A549 (cell line): ENCODE measurements at regions not wholly inside any gene's neighbourhood (a gene's known extent, or its start where the extent isn't known, plus 50 kb on each side); places are given as distances from the start of the nearest gene placed in this dataset.

Experiments used
- ATAC-seq, 2 experiments: fragments of 200-7000 bp in 1 of 2; fragments of >200 bp in 1 of 2; cut with Nextera tagmentation in 1 of 2; cut with Tn5 transposase in 1 of 2; 3 replicates each; pipeline versions ENCODE4 v1.8.0 to v1.9.1; 2018 to 2020; ENCODE audit warnings: mild to moderate bottlenecking in 1 of 2, moderate library complexity in 1 of 2
- CTCF ChIA-PET: fragments of 300-600 bp; sonication (Branson Sonifier 250); formaldehyde crosslinking; extraction: SDS; loops from one replicate; lab custom pipeline; 2021; ENCODE audit warnings: antibody characterized with exemption, inconsistent platforms; lab: Yijun Ruan, JAX
- POLR2A ChIA-PET: fragments of 350-600 bp; formaldehyde crosslinking; extraction: SDS; loops from one replicate; lab custom pipeline; 2021; ENCODE audit warnings: antibody characterized with exemption, inconsistent platforms; lab: Yijun Ruan, JAX
- DNase-seq, 2 experiments: peaks; one replicate each; pipeline versions ENCODE4 v3.0.0 to v3.0.0-alpha.2; 2011 to 2016; ENCODE audit warnings: low read depth in 1 of 2, low spot score in 1 of 2
- FAIRE-seq: peaks from 2 replicates; lab custom pipeline; 2011; peaks lifted over from hg19 to GRCh38; lab: Jason Lieb, UNC
- H3K27ac ChIP-seq, 2 experiments: fragments of >200 bp; sonication (Bioruptor Twin); formaldehyde crosslinking; 3 replicates each; pipeline ENCODE4 v1.5.1; 2016 to 2017
- H3K4me1 ChIP-seq: fragments of >200 bp; sonication (Bioruptor Twin); formaldehyde crosslinking; 3 replicates; pipeline ENCODE4 v1.6.1; 2016
- H3K4me2 ChIP-seq: fragments of >200 bp; sonication (Bioruptor Twin); formaldehyde crosslinking; 3 replicates; pipeline ENCODE4 v1.6.1; 2016
- H3K4me3 ChIP-seq: fragments of >200 bp; sonication (Bioruptor Twin); formaldehyde crosslinking; 3 replicates; pipeline ENCODE4 v1.5.1; 2016
- H3K9me3 ChIP-seq: fragments of >200 bp; sonication (Bioruptor Twin); formaldehyde crosslinking; 3 replicates; pipeline ENCODE4 v1.6.1; 2016
- CBX2 ChIP-seq: fragments of 200-600 bp; sonication (generic); IDR thresholded peaks from 2 replicates; pipeline ENCODE4 v1.6.1; 2016; ENCODE audit warnings: low read depth, mild to moderate bottlenecking, borderline replicate concordance
- CBX8 ChIP-seq: fragments of 200-600 bp; sonication (generic); IDR thresholded peaks from 2 replicates; pipeline ENCODE4 v1.6.1; 2016
- CHD4 ChIP-seq: fragments of 200-600 bp; sonication (generic); IDR thresholded peaks from 2 replicates; pipeline ENCODE4 v1.6.1; 2016; ENCODE audit warnings: antibody characterized with exemption, mild to moderate bottlenecking, borderline replicate concordance
- EP300 ChIP-seq, 2 experiments: fragments of >200 bp; sonication (Bioruptor Twin); formaldehyde crosslinking; IDR thresholded peaks; 2 replicates in 1 of 2; 3 replicates in 1 of 2; pipeline ENCODE4 v1.6.1; 2016 to 2017
- ESRRA ChIP-seq: fragments of 150-350 bp; IDR thresholded peaks from 2 replicates; pipeline ENCODE4 v1.6.1; 2014; ENCODE audit warnings: mild to moderate bottlenecking, low read length, borderline replicate concordance
- FOXS1 ChIP-seq: fragments of 250-450 bp; sonication (Bioruptor Pico); IDR thresholded peaks from 2 replicates; pipeline ENCODE4 v1.5.0; 2020; ENCODE audit warnings: mild to moderate bottlenecking, moderate library complexity
- HDAC2 ChIP-seq: fragments of 200-600 bp; sonication (generic); IDR thresholded peaks from 2 replicates; pipeline ENCODE4 v1.6.1; 2016
- HOXB5 ChIP-seq: fragments of 250-450 bp; sonication (Bioruptor Pico); IDR thresholded peaks from 2 replicates; pipeline ENCODE4 v1.5.0; 2020; ENCODE audit warnings: mild to moderate bottlenecking, moderate library complexity
- JUN ChIP-seq, 2 experiments: fragments of >200 bp; sonication (Bioruptor Twin); formaldehyde crosslinking; IDR thresholded peaks; 2 replicates in 1 of 2; 3 replicates in 1 of 2; pipeline ENCODE4 v1.6.1; 2016 to 2017
- JUNB ChIP-seq: fragments of >200 bp; sonication (Bioruptor Twin); formaldehyde crosslinking; IDR thresholded peaks from 2 replicates; pipeline ENCODE4 v1.6.1; 2016
- KDM1A ChIP-seq: fragments of 200-600 bp; sonication (generic); IDR thresholded peaks from 2 replicates; pipeline ENCODE4 v1.6.1; 2016; ENCODE audit warnings: low read depth, mild to moderate bottlenecking
- KDM5A ChIP-seq: fragments of 200-600 bp; sonication (generic); IDR thresholded peaks from 2 replicates; pipeline ENCODE4 v1.6.1; 2016; ENCODE audit warnings: antibody characterized with exemption, mild to moderate bottlenecking
- MAFK ChIP-seq: fragments of 450-650 bp; IDR thresholded peaks from 2 replicates; pipeline ENCODE4 v1.6.1; 2014; ENCODE audit not compliant: partially characterized antibody
- NFE2L2 ChIP-seq: fragments of 150-350 bp; conservative IDR thresholded peaks from 2 replicates; pipeline ENCODE4 v1.6.1; 2014; ENCODE audit warnings: low read length
- NR3C1 ChIP-seq: fragments of >200 bp; sonication (Bioruptor Twin); formaldehyde crosslinking; IDR thresholded peaks from 3 replicates; pipeline ENCODE4 v1.6.1; 2017
- RAD21 ChIP-seq, 2 experiments: fragments of >200 bp in 1 of 2; sonication (Bioruptor Twin) in 1 of 2; formaldehyde crosslinking in 1 of 2; IDR thresholded peaks in 1 of 2; conservative IDR thresholded peaks in 1 of 2; 2 replicates in 1 of 2; 3 replicates in 1 of 2; pipeline ENCODE4 v1.6.1; 2012 to 2018; ENCODE audit warnings: inconsistent platforms in 1 of 2
- RARB ChIP-seq: fragments of 250-450 bp; sonication (Bioruptor Pico); IDR thresholded peaks from 2 replicates; pipeline ENCODE4 v1.8.0; 2021; ENCODE audit warnings: mild to moderate bottlenecking, moderate library complexity
- RFX5 ChIP-seq: fragments of 450-650 bp; IDR thresholded peaks from 2 replicates; pipeline ENCODE4 v1.7.1; 2014; ENCODE audit warnings: antibody characterized with exemption, mild to moderate bottlenecking, moderate library complexity
- SMC3 ChIP-seq: fragments of >200 bp; sonication (Bioruptor Twin); formaldehyde crosslinking; IDR thresholded peaks from 3 replicates; pipeline ENCODE4 v1.6.1; 2018; ENCODE audit warnings: inconsistent platforms
- TFCP2L1 ChIP-seq: fragments of 250-450 bp; sonication (Bioruptor Pico); IDR thresholded peaks from 2 replicates; pipeline ENCODE4 v1.5.0; 2021; ENCODE audit warnings: mild to moderate bottlenecking
- TP53 ChIP-seq: fragments of 250-450 bp; sonication (Bioruptor Pico); IDR thresholded peaks from 2 replicates; pipeline ENCODE4 v1.5.0; 2021; ENCODE audit warnings: mild to moderate bottlenecking, moderate library complexity
- ZFP36 ChIP-seq: fragments of 450-650 bp; IDR thresholded peaks from 2 replicates; pipeline ENCODE4 v1.6.1; 2014; ENCODE audit warnings: borderline replicate concordance; ENCODE audit not compliant: partially characterized antibody
- ZNF302 ChIP-seq: fragments of 250-450 bp; sonication (Bioruptor Pico); IDR thresholded peaks from 2 replicates; pipeline ENCODE4 v1.9.0; 2021; ENCODE audit warnings: inconsistent platforms, mild to moderate bottlenecking, moderate library complexity
- ZSCAN20 ChIP-seq: fragments of 250-450 bp; sonication (Bioruptor Pico); IDR thresholded peaks from 2 replicates; pipeline ENCODE4 v1.8.0; 2022; ENCODE audit warnings: mild to moderate bottlenecking, moderate library complexity
- WGBS: methylation state at CpG from one replicate; pipeline ENCODE4 v1.1.6; 2017; ENCODE audit errors: missing lambda C conversion rate; 5-methylcytosine and 5-hydroxymethylcytosine counted together
- TF ChIP-seq, protein P1 (sequence below): fragments of 250-450 bp; sonication (Bioruptor Pico); IDR thresholded peaks from 2 replicates; pipeline ENCODE4 v1.5.0; 2021; ENCODE audit warnings: mild to moderate bottlenecking, moderate library complexity, borderline replicate concordance
- TF ChIP-seq, protein P2 (sequence below): fragments of >200 bp; sonication (Bioruptor Twin); formaldehyde crosslinking; IDR thresholded peaks from 3 replicates; pipeline ENCODE4 v1.5.1; 2016
- TF ChIP-seq, protein P3 (sequence below): fragments of 450-650 bp; IDR thresholded peaks from 2 replicates; pipeline ENCODE4 v1.6.1; 2014; ENCODE audit warnings: antibody characterized with exemption
- TF ChIP-seq, protein P4 (sequence below): fragments of 150-350 bp; IDR thresholded peaks from 2 replicates; pipeline ENCODE4 v1.6.1; 2014; ENCODE audit warnings: low read depth, mild to moderate bottlenecking, low read length
- TF ChIP-seq, protein P5 (sequence below): IDR thresholded peaks from 2 replicates; pipeline ENCODE4 v1.6.1; 2012; ENCODE audit warnings: low read depth, borderline replicate concordance

DNA sequence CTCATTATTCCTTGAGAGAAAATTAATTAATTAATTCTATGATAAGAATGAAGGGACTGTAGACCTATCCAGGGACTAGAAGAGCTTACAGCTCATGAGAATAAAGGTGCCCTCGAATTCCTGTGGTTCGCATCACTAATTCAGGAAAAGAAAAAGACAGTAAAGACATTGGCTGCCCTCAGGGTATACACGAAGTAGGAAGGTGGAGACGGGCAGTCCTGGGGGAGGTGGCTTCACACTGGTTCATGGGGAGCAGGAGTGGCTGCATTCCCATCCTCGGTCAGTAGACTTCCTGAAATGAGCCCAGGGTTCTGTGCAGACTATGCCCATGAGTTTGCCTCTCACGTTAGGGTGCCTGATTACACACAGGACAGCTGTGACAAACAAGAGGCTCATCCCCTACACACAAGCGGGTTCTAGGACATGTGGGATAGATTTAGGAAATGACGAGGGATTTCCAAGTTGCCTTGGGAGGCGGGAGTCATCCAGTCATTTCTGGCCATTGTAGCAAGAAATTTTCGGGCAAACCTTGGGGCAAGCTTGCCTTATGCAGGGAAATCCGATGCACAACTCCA, 282.2 kb downstream of the CYP26B1 start:
- 34% methylated on average over 11 of the region's 11 CpGs for WGBS
- no peak overlapping the region for H3K4me2 ChIP-seq
- no peak overlapping the region for H3K4me3 ChIP-seq
- CTCF ChIA-PET, result interaction anchor here (1.3 to 1.4 kb wide), 2 partner anchors 14 to 56 kb away, joined by 3 read pairs; no protein-coding TSS in a partner anchor
- ATAC-seq, result no peak
- no peak for FAIRE-seq
- no peak for DNase-seq
- no peaks in the 10 kb centered on the region for H3K9me3 ChIP-seq
- no peak overlapping the region for H3K27ac ChIP-seq
- TF ChIP-seq, protein P1, sequence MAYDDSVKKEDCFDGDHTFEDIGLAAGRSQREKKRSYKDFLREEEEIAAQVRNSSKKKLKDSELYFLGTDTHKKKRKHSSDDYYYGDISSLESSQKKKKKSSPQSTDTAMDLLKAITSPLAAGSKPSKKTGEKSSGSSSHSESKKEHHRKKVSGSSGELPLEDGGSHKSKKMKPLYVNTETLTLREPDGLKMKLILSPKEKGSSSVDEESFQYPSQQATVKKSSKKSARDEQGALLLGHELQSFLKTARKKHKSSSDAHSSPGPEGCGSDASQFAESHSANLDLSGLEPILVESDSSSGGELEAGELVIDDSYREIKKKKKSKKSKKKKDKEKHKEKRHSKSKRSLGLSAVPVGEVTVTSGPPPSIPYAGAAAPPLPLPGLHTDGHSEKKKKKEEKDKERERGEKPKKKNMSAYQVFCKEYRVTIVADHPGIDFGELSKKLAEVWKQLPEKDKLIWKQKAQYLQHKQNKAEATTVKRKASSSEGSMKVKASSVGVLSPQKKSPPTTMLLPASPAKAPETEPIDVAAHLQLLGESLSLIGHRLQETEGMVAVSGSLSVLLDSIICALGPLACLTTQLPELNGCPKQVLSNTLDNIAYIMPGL, result no peak
- TF ChIP-seq FOXS1 (no peak), ESRRA (no peak), HOXB5 (CRISPR knock-in tag) (no peak), ZSCAN20 (CRISPR knock-in tag) (no peak), HDAC2 (no peak), RARB (CRISPR knock-in tag) (no peak), CBX8 (no peak)
- TF ChIP-seq, protein P2, sequence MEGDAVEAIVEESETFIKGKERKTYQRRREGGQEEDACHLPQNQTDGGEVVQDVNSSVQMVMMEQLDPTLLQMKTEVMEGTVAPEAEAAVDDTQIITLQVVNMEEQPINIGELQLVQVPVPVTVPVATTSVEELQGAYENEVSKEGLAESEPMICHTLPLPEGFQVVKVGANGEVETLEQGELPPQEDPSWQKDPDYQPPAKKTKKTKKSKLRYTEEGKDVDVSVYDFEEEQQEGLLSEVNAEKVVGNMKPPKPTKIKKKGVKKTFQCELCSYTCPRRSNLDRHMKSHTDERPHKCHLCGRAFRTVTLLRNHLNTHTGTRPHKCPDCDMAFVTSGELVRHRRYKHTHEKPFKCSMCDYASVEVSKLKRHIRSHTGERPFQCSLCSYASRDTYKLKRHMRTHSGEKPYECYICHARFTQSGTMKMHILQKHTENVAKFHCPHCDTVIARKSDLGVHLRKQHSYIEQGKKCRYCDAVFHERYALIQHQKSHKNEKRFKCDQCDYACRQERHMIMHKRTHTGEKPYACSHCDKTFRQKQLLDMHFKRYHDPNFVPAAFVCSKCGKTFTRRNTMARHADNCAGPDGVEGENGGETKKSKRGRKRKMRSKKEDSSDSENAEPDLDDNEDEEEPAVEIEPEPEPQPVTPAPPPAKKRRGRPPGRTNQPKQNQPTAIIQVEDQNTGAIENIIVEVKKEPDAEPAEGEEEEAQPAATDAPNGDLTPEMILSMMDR, result no peak
- POLR2A ChIA-PET, result no interaction called here
- H3K4me1 ChIP-seq, result no peaks in the 10 kb centered on the region

DNA sequence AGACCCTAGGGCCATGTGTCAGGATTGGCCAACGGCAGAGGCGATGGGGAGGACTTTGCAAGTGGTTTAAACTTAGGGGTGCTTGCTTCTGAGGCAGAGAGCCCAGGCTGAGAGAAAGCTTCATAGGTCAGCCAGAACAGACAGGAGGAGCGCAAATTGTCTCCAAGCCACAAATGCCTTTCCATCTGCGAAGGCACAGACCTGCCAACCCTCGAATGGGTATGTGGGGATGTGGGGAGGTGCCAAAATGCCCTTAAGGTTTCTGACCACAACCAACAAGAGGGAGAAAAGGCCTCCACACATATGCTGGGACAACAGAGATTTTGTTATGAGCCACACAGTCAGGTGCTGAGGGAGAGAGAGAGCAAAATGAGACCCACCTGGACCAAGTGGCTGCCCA, 283.6 kb downstream of the CYP26B1 start:
- no peak for ATAC-seq
- CTCF ChIA-PET, result interaction anchor here (1.0 to 1.5 kb wide), 4 partner anchors 11 to 286 kb away, joined by 3 to 4 read pairs (median 3); no protein-coding TSS in a partner anchor

DNA sequence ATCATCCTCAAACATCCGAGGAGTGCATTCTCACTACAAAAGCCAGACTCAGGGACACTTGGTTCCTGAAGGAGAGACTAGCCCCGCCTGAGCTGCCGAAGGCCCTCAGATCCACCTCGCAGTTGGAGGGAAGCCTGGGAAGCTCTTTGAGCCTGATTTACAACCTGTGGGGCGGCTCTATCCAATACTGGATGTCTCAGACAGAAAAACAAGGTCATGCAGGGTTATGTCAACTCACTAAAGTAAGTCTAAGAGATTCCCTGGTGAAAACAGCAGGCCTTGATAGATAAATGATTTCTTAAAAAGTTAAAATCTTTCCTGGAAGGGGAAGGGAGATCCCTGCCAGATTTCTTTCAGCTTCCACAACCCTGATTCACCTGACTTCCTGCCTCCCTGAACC, 284.3 kb downstream of the CYP26B1 start:
- ATAC-seq (no peak), FAIRE-seq (no peak)
- CTCF ChIA-PET, result interaction anchor here (1.0 to 1.5 kb wide), 4 partner anchors 10 to 287 kb away, joined by 3 to 4 read pairs (median 3); no protein-coding TSS in a partner anchor
- no peak for TF ChIP-seq TFCP2L1 (CRISPR knock-in tag)
- no peak for TF ChIP-seq KDM5A
- TF ChIP-seq TP53, result no peak
- no peak for TF ChIP-seq RAD21 (conservative IDR thresholded peaks at IDR 0.05 in 1 of 2, IDR thresholded peaks at IDR 0.05 in 1 of 2)
- no peak for TF ChIP-seq RFX5
- TF ChIP-seq ZFP36, result no peak
- no peak for TF ChIP-seq HOXB5 (CRISPR knock-in tag)
- TF ChIP-seq, protein P3, sequence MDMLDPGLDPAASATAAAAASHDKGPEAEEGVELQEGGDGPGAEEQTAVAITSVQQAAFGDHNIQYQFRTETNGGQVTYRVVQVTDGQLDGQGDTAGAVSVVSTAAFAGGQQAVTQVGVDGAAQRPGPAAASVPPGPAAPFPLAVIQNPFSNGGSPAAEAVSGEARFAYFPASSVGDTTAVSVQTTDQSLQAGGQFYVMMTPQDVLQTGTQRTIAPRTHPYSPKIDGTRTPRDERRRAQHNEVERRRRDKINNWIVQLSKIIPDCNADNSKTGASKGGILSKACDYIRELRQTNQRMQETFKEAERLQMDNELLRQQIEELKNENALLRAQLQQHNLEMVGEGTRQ, result no peak
- TF ChIP-seq NR3C1, result no peak
- TF ChIP-seq MAFK, result no peak
- TF ChIP-seq, protein P4, sequence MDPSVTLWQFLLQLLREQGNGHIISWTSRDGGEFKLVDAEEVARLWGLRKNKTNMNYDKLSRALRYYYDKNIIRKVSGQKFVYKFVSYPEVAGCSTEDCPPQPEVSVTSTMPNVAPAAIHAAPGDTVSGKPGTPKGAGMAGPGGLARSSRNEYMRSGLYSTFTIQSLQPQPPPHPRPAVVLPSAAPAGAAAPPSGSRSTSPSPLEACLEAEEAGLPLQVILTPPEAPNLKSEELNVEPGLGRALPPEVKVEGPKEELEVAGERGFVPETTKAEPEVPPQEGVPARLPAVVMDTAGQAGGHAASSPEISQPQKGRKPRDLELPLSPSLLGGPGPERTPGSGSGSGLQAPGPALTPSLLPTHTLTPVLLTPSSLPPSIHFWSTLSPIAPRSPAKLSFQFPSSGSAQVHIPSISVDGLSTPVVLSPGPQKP, result no peak
- no peak for TF ChIP-seq JUN (IDR thresholded peaks at IDR 0.05)
- TF ChIP-seq ZNF302, result no peak
- TF ChIP-seq CBX2, result no peak
- TF ChIP-seq NFE2L2, result no peak
- no peak for TF ChIP-seq EP300 (IDR thresholded peaks at IDR 0.05)
- no peak for TF ChIP-seq CHD4

More for the DNA sequence above, 283.6 kb downstream of the CYP26B1 start:
- POLR2A ChIA-PET, result no interaction called here
- WGBS, result 74% methylated on average over 5 of the region's 5 CpGs
- no peak for FAIRE-seq
- no peak overlapping the region for H3K4me3 ChIP-seq
- no peak for DNase-seq
- H3K4me2 ChIP-seq, result no peak overlapping the region
- H3K27ac ChIP-seq, result no peak overlapping the region
- no peaks in the 10 kb centered on the region for H3K9me3 ChIP-seq
- H3K4me1 ChIP-seq, result no peaks in the 10 kb centered on the region
- TF ChIP-seq ZNF302 (no peak), JUNB (no peak), KDM1A (no peak), EP300 (IDR thresholded peaks at IDR 0.05) (no peak), SMC3 (no peak)
- TF ChIP-seq, protein P5, sequence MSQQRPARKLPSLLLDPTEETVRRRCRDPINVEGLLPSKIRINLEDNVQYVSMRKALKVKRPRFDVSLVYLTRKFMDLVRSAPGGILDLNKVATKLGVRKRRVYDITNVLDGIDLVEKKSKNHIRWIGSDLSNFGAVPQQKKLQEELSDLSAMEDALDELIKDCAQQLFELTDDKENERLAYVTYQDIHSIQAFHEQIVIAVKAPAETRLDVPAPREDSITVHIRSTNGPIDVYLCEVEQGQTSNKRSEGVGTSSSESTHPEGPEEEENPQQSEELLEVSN, result no peak
- TF ChIP-seq, protein P3, result no peak

More for the DNA sequence above, 284.3 kb downstream of the CYP26B1 start:
- WGBS, result 53% methylated on average over 5 of the region's 5 CpGs
- H3K27ac ChIP-seq, result no peak overlapping the region
- no peaks in the 10 kb centered on the region for H3K4me1 ChIP-seq
- H3K4me2 ChIP-seq, result no peak overlapping the region
- POLR2A ChIA-PET, result no interaction called here
- no peak for DNase-seq
- no peak overlapping the region for H3K4me3 ChIP-seq
- no peaks in the 10 kb centered on the region for H3K9me3 ChIP-seq
